ENCODE measurements at regions not wholly inside any gene's neighbourhood (a gene's known extent, or its start where the extent isn't known, plus 50 kb on each side); places are given as distances from the start of the nearest gene placed in this dataset.

DNA sequence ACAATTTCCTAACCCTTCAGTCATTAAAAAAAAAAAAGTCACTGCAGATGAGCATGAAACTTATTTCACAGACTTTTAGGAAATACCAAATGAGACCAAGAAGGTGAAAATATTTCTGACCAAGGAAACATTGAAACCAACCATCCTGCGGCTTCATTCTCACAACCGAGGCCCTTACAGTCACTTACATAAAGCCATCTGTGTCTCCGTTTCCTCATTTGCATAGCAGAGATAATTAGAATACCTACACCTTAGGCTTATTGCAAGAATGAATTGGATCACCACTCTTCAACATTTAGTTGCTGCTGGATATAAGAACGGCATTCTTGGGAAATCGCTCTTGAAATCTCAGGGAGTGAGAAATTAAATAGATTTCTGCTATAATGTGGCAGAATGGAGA, 356.2 kb downstream of the HS3ST1 start:
- DNase-seq = no peak
- no peak overlapping the region for H2AFZ ChIP-seq (ENCODE audit: low read depth)
- H3K9me2 ChIP-seq = no peaks in the 10 kb centered on the region
- no peak overlapping the region for H3K9ac ChIP-seq
- no peaks in the 10 kb centered on the region for H3K27me3 ChIP-seq (ENCODE audit: insufficient read depth)
- H4K20me1 ChIP-seq (ENCODE audit: insufficient read depth) = no peaks in the 10 kb centered on the region
- TF ChIP-seq TAF1 (IDR thresholded peaks at IDR 0.05; ENCODE audit: borderline replicate concordance, low read depth, low read length) = no peak
- TF ChIP-seq, protein P1, sequence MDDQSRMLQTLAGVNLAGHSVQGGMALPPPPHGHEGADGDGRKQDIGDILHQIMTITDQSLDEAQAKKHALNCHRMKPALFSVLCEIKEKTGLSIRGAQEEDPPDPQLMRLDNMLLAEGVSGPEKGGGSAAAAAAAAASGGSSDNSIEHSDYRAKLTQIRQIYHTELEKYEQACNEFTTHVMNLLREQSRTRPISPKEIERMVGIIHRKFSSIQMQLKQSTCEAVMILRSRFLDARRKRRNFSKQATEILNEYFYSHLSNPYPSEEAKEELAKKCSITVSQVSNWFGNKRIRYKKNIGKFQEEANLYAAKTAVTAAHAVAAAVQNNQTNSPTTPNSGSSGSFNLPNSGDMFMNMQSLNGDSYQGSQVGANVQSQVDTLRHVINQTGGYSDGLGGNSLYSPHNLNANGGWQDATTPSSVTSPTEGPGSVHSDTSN (IDR thresholded peaks at IDR 0.05) = no peak
- TF ChIP-seq TEAD4 (IDR thresholded peaks at IDR 0.05; ENCODE audit: borderline replicate concordance, insufficient read depth) = no peak
- TF ChIP-seq NRF1 (IDR thresholded peaks at IDR 0.05; ENCODE audit: low read depth, low read length) = no peak
- no peak for TF ChIP-seq ELF1 (IDR thresholded peaks at IDR 0.05)
- TF ChIP-seq, protein P2, sequence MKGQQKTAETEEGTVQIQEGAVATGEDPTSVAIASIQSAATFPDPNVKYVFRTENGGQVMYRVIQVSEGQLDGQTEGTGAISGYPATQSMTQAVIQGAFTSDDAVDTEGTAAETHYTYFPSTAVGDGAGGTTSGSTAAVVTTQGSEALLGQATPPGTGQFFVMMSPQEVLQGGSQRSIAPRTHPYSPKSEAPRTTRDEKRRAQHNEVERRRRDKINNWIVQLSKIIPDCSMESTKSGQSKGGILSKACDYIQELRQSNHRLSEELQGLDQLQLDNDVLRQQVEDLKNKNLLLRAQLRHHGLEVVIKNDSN (IDR thresholded peaks at IDR 0.05; ENCODE audit: borderline replicate concordance, low read depth) = no peak
- no peak for TF ChIP-seq RCOR1 (IDR thresholded peaks at IDR 0.05; ENCODE audit: low read length)
- TF ChIP-seq FOSL2 (IDR thresholded peaks at IDR 0.05; ENCODE audit: borderline replicate concordance, low read depth) = no peak
- no peak for TF ChIP-seq RXRA (IDR thresholded peaks at IDR 0.05; ENCODE audit: borderline replicate concordance, low read depth)
- no peak for TF ChIP-seq MXI1 (IDR thresholded peaks at IDR 0.05; ENCODE audit: low read depth, low read length)
- no peak for TF ChIP-seq CHD2 (IDR thresholded peaks at IDR 0.05; ENCODE audit: low read length, partially characterized antibody)
- TF ChIP-seq EZH2phosphoT487 (IDR thresholded peaks at IDR 0.05; ENCODE audit: borderline replicate concordance, low read depth) = no peak
- TF ChIP-seq FOXJ3 (CRISPR knock-in tag; IDR thresholded peaks at IDR 0.05) = no peak
- TF ChIP-seq, protein P3, sequence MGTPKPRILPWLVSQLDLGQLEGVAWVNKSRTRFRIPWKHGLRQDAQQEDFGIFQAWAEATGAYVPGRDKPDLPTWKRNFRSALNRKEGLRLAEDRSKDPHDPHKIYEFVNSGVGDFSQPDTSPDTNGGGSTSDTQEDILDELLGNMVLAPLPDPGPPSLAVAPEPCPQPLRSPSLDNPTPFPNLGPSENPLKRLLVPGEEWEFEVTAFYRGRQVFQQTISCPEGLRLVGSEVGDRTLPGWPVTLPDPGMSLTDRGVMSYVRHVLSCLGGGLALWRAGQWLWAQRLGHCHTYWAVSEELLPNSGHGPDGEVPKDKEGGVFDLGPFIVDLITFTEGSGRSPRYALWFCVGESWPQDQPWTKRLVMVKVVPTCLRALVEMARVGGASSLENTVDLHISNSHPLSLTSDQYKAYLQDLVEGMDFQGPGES (IDR thresholded peaks at IDR 0.05; ENCODE audit: low read depth, low read length) = no peak
- no peak for TF ChIP-seq YY1 (IDR thresholded peaks at IDR 0.05; ENCODE audit: low read depth)
- TF ChIP-seq, protein P4, sequence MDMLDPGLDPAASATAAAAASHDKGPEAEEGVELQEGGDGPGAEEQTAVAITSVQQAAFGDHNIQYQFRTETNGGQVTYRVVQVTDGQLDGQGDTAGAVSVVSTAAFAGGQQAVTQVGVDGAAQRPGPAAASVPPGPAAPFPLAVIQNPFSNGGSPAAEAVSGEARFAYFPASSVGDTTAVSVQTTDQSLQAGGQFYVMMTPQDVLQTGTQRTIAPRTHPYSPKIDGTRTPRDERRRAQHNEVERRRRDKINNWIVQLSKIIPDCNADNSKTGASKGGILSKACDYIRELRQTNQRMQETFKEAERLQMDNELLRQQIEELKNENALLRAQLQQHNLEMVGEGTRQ (IDR thresholded peaks at IDR 0.05; ENCODE audit: borderline replicate concordance, low read depth, low read length) = no peak
- TF ChIP-seq NFIC (IDR thresholded peaks at IDR 0.05; ENCODE audit: borderline replicate concordance) = no peak
- TF ChIP-seq SMC3 (IDR thresholded peaks at IDR 0.05; ENCODE audit: low read depth, low read length) = no peak
- TF ChIP-seq MEF2A (IDR thresholded peaks at IDR 0.05; ENCODE audit: borderline replicate concordance, low read depth) = no peak
- TF ChIP-seq TCF12 (IDR thresholded peaks at IDR 0.05) = no peak
- H3K79me2 ChIP-seq (ENCODE audit: insufficient read depth) = no peaks in the 10 kb centered on the region
- no peaks in the 10 kb centered on the region for H3K4me1 ChIP-seq (ENCODE audit: control insufficient read depth in 1 of 2, insufficient read depth in 2 of 2, low read depth in 1 of 2, low read length in 1 of 2)
- H3K27ac ChIP-seq (ENCODE audit: low read depth in 2 of 2, low read length in 1 of 2) = no peak overlapping the region
- no peaks in the 10 kb centered on the region for H3K36me3 ChIP-seq (replicated peaks in 1 of 2; ENCODE audit: control insufficient read depth in 1 of 2, insufficient read depth in 2 of 2, low read length in 1 of 2)
- H3F3A ChIP-seq (replicated peaks; ENCODE audit: insufficient read depth) = no peaks in the 10 kb centered on the region
- WGBS (ENCODE audit: low lambda C conversion rate) = 14% methylated on average over 5 of the region's 5 CpGs
- no peak overlapping the region for H3K4me2 ChIP-seq
- CTCF ChIA-PET = no interaction called here
- no peaks in the 10 kb centered on the region for H3K9me3 ChIP-seq
- POLR2A ChIA-PET = no interaction called here
- H3K4me3 ChIP-seq (ENCODE audit: low read depth in 2 of 2, low read length in 1 of 2) = no peak overlapping the region

Measured in SK-N-SH (cell line).